Vagina (tissue), 2 donors: ENCODE measurements at regions not wholly inside any gene's neighbourhood (a gene's known extent, or its start where the extent isn't known, plus 50 kb on each side); places are given as distances from the start of the nearest gene placed in this dataset.

ENCODE experiments used
- POLR2A ChIP-seq, 2 donors: fragments of 450-650 bp; IDR thresholded peaks; one replicate each; pipeline ENCODE4 v1.6.1; 2017; ENCODE audit warnings: antibody characterized with exemption in 2 of 2, mild to moderate bottlenecking in 2 of 2, moderate library complexity in 2 of 2
- POLR2AphosphoS5 ChIP-seq, 2 donors: sonication (generic); formaldehyde crosslinking; IDR thresholded peaks; one replicate each; pipeline ENCODE4 v1.9.0; 2017; ENCODE audit warnings: antibody characterized with exemption in 2 of 2, mild to moderate bottlenecking in 2 of 2, low read depth in 1 of 2; ENCODE audit not compliant: insufficient read depth in 1 of 2
- TF ChIP-seq, protein P1 (sequence below), 3 experiments: fragments of 450-650 bp in 2 of 3; fragments of 200-600 bp in 1 of 3; sonication (generic) in 1 of 3; IDR thresholded peaks; one replicate each; pipeline ENCODE4 v1.5.1; 2017 to 2019; ENCODE audit warnings: antibody characterized with exemption in 3 of 3, mild to moderate bottlenecking in 2 of 3, moderate library complexity in 2 of 3

GRCh38 chr6:43837507-43837906, 67.5 kb downstream of the VEGFA start:
- TF ChIP-seq POLR2AphosphoS5 (IDR thresholded peaks at IDR 0.05; ENCODE audit: insufficient read depth in 1 of 2, low read depth in 1 of 2) (no peak), POLR2A (IDR thresholded peaks at IDR 0.05) (no peak)
- TF ChIP-seq, protein P1, sequence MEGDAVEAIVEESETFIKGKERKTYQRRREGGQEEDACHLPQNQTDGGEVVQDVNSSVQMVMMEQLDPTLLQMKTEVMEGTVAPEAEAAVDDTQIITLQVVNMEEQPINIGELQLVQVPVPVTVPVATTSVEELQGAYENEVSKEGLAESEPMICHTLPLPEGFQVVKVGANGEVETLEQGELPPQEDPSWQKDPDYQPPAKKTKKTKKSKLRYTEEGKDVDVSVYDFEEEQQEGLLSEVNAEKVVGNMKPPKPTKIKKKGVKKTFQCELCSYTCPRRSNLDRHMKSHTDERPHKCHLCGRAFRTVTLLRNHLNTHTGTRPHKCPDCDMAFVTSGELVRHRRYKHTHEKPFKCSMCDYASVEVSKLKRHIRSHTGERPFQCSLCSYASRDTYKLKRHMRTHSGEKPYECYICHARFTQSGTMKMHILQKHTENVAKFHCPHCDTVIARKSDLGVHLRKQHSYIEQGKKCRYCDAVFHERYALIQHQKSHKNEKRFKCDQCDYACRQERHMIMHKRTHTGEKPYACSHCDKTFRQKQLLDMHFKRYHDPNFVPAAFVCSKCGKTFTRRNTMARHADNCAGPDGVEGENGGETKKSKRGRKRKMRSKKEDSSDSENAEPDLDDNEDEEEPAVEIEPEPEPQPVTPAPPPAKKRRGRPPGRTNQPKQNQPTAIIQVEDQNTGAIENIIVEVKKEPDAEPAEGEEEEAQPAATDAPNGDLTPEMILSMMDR (IDR thresholded peaks at IDR 0.05), result no peak
